ENCODE measurements at regions not wholly inside any gene's neighbourhood (a gene's known extent, or its start where the extent isn't known, plus 50 kb on each side); places are given as distances from the start of the nearest gene placed in this dataset.

GRCh38 chr1:217955723-217956122 is 324.6 kb downstream of the SPATA17 start:
- H3K27me3 ChIP-seq = no peaks in the 10 kb centered on the region
- DNase-seq (ENCODE audit: extremely low spot score) = no peak
- no peaks in the 10 kb centered on the region for H3K36me3 ChIP-seq
- H3K4me3 ChIP-seq = no peak overlapping the region
- H3K9me3 ChIP-seq = no peaks in the 10 kb centered on the region
- intact Hi-C loops (cut with DNase I) = no loop called here
- TF ChIP-seq EP300 (IDR thresholded peaks at IDR 0.05) (no peak), CTCF (IDR thresholded peaks at IDR 0.05) (no peak), POLR2AphosphoS5 (IDR thresholded peaks at IDR 0.05) (no peak), POLR2A (IDR thresholded peaks at IDR 0.05; ENCODE audit: low read depth) (no peak)
- H3K4me1 ChIP-seq = no peaks in the 10 kb centered on the region
- no peak overlapping the region for H3K27ac ChIP-seq (replicated peaks in 1 of 4)

- Histone ChIP-seq H3K9me3 (peaks cover 0 to 15% (median 0%) of the 10 kb centered on the region in 4 donors), H3K27me3 (no peaks in the 10 kb centered on the region), H3K27ac (replicated peaks in 1 of 4) (no peak overlapping the region), H3K4me3 (no peak overlapping the region), H3K4me1 (no peaks in the 10 kb centered on the region), H3K36me3 (no peaks in the 10 kb centered on the region)
- no peak for TF ChIP-seq POLR2AphosphoS5 (IDR thresholded peaks at IDR 0.05)
- no peak for TF ChIP-seq POLR2A (IDR thresholded peaks at IDR 0.05; ENCODE audit: low read depth)
- no peak for TF ChIP-seq CTCF (IDR thresholded peaks at IDR 0.05)
- no peak for TF ChIP-seq EP300 (IDR thresholded peaks at IDR 0.05)
- 82% methylated on average over 7 of the region's 8 CpGs for WGBS
- DNase-seq (ENCODE audit: extremely low spot score) = no peak
- intact Hi-C loops (cut with DNase I) = no loop called here
These were observed 319.8 kb upstream of the RRP15 start for GRCh38 chr1:217965156-217965786.

- Histone ChIP-seq H3K9me3 (peaks cover 0 to 10% (median 0%) of the 10 kb centered on the region in 4 donors), H3K36me3 (no peaks in the 10 kb centered on the region), H3K27me3 (no peaks in the 10 kb centered on the region), H3K27ac (replicated peaks in 1 of 4) (no peak overlapping the region), H3K4me1 (no peaks in the 10 kb centered on the region), H3K4me3 (no peak overlapping the region)
- DNase-seq (ENCODE audit: extremely low spot score) = no peak
- intact Hi-C loops (cut with DNase I) = no loop called here
- WGBS = 100% methylated on average over 3 of the region's 7 CpGs
- TF ChIP-seq POLR2A (IDR thresholded peaks at IDR 0.05; ENCODE audit: low read depth) (no peak), POLR2AphosphoS5 (IDR thresholded peaks at IDR 0.05) (no peak), CTCF (IDR thresholded peaks at IDR 0.05) (no peak), EP300 (IDR thresholded peaks at IDR 0.05) (no peak)
These were observed 317.0 kb upstream of the RRP15 start for GRCh38 chr1:217968085-217968484.

GRCh38 chr1:217969428-217969827 is 315.7 kb upstream of the RRP15 start:
- peaks cover 0 to 10% (median 0%) of the 10 kb centered on the region in 4 donors for H3K9me3 ChIP-seq
- H3K4me3 ChIP-seq = no peak overlapping the region
- TF ChIP-seq CTCF (IDR thresholded peaks at IDR 0.05) = no peak
- no peak for TF ChIP-seq EP300 (IDR thresholded peaks at IDR 0.05)
- no peak for TF ChIP-seq POLR2A (IDR thresholded peaks at IDR 0.05; ENCODE audit: low read depth)
- TF ChIP-seq POLR2AphosphoS5 (IDR thresholded peaks at IDR 0.05) = no peak
- no peak overlapping the region for H3K27ac ChIP-seq (replicated peaks in 1 of 4)
- no peaks in the 10 kb centered on the region for H3K4me1 ChIP-seq
- 73% methylated on average over 4 of the region's 8 CpGs for WGBS
- no peak for DNase-seq (ENCODE audit: extremely low spot score)
- intact Hi-C loops (cut with DNase I) = no loop called here
- no peaks in the 10 kb centered on the region for H3K36me3 ChIP-seq
- no peaks in the 10 kb centered on the region for H3K27me3 ChIP-seq

GRCh38 chr1:217977943-217978342 is 307.1 kb upstream of the RRP15 start:
- H3K9me3 ChIP-seq = no peaks in the 10 kb centered on the region
- no peaks in the 10 kb centered on the region for H3K4me1 ChIP-seq
- intact Hi-C loops (cut with DNase I) = no loop called here
- TF ChIP-seq POLR2A (IDR thresholded peaks at IDR 0.05; ENCODE audit: low read depth) = no peak
- TF ChIP-seq EP300 (IDR thresholded peaks at IDR 0.05) = no peak
- DNase-seq (ENCODE audit: extremely low spot score) = no peak
- H3K36me3 ChIP-seq = no peaks in the 10 kb centered on the region
- H3K27me3 ChIP-seq = no peaks in the 10 kb centered on the region
- no peak overlapping the region for H3K27ac ChIP-seq (replicated peaks in 1 of 4)
- H3K4me3 ChIP-seq = no peak overlapping the region

All from esophagus muscularis mucosa (tissue), 4 donors.